GM12873 (cell line): ENCODE measurements at regions not wholly inside any gene's neighbourhood (a gene's known extent, or its start where the extent isn't known, plus 50 kb on each side); places are given as distances from the start of the nearest gene placed in this dataset.

Source experiments
- TF ChIP-seq, protein P1 (sequence below): IDR thresholded peaks from 2 replicates; pipeline ENCODE4 v1.5.1; 2012; ENCODE audit warnings: low read depth, mild to moderate bottlenecking, moderate library complexity, low read length, control low read depth; ENCODE audit not compliant: insufficient read depth; ENCODE audit errors: missing control alignments

DNA sequence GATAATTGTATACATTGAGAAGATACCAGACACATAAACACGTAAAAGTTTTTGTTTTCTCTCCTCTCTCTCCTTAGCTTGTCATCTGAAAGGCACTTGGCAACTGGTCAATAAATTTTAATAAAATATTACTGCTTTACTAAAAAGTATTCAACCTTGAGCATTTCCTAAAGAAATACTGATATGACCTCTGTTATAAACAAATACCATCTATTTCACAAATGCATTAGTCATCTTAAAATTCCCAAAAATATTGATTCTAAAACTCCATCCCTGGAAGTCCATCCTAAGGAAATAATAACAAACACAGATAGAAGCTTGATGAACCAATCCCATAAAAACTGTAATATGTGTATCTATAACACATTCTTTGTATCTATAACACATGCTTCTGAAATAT is 483.2 kb downstream of the TLR4 start:
- TF ChIP-seq, protein P1, sequence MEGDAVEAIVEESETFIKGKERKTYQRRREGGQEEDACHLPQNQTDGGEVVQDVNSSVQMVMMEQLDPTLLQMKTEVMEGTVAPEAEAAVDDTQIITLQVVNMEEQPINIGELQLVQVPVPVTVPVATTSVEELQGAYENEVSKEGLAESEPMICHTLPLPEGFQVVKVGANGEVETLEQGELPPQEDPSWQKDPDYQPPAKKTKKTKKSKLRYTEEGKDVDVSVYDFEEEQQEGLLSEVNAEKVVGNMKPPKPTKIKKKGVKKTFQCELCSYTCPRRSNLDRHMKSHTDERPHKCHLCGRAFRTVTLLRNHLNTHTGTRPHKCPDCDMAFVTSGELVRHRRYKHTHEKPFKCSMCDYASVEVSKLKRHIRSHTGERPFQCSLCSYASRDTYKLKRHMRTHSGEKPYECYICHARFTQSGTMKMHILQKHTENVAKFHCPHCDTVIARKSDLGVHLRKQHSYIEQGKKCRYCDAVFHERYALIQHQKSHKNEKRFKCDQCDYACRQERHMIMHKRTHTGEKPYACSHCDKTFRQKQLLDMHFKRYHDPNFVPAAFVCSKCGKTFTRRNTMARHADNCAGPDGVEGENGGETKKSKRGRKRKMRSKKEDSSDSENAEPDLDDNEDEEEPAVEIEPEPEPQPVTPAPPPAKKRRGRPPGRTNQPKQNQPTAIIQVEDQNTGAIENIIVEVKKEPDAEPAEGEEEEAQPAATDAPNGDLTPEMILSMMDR: no peak

DNA sequence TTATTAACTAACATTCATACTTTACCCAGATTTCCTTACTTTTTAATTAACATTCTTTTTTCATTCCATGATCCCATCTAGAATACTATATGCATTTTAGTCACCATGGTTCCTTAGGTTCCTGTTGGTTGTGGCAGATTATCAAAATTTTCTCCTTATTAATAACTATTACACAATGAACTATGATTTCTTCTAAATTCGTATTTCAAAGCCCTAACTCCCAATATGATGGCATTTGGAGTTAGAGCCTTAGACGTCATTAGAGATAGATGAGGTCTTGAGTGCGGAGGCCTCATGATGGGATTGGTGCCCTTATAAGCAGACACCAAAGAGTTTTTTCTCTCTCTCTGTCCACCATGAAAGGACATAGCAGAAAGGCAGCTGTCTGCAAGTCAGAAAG is 485.4 kb downstream of the TLR4 start:
- TF ChIP-seq, protein P1: no peak

DNA sequence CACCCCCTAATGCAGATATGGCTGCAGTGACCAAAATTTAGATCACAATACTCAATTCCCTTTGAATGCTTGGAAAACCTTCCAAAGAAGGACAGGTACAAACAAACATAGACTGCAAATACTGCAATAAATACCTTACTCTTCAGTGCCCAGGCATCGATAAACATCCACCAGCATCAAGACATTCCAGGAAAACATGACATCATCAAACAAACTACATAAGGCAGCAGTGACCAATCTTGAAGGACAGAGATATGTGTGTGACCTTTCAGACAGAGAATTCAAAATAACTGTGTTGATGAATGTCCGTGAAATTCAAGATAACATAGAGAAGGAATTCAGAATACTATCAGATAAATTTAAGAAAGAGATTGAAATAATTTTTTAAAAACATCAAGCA is 488.6 kb downstream of the TLR4 start:
- TF ChIP-seq, protein P1: no peak

DNA sequence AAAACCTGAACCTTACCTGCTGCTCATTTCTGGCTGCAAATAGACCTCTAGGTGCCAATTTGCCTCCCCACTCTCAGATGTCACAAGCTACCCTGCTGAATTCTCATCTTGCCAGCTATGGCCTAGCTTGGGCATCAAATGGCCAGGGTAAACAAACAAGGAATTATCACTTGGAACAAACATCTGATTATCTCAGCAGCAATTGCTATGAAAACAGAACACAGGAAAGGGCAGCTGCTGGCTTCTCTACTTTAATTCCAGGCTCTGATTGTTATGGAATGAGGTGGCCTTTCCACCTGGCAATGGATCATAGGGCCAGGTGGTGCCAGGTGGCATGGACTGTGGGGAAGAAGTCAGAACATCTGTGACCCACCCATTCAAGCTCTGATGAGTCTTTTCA is 505.1 kb downstream of the TLR4 start:
- TF ChIP-seq, protein P1: no peak

DNA sequence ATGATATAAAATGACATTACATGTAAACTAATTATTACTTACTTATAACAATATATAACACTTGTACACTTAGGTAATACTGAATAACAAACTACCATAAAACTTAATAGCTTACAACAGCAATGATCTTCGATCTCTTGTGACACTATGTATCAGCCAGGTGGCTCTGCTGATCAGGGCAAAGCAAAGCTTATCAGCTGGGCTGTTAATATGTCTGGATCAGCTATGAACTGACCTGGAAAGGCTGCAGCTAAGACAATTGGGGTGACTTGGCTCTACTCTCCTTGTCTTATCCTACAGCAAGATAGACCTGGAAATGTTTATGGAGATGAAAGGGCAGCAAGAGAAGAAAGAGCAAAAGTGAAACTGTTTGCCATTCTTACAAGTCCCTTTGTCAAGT is 511.3 kb downstream of the TLR4 start:
- TF ChIP-seq, protein P1: no peak

DNA sequence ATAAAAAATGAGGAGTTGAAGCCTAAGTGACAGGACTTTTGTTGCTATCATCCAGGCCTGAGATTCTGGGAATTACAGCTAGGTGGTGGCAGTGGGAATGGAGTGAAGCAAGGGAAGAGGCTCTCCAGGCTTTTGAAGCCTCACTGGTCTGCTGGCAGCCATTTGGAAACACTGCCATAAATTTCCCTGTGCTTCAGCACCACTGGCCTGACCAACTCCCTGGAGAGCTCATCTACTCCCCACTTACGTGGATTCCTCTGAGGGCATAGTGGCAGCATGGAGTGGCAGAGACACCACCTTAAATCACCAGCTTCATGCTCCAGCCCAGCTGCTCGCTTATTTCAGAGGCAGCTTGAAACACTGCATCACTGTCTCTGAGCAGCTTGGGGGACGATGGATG is 518.2 kb downstream of the TLR4 start:
- TF ChIP-seq, protein P1: no peak

DNA sequence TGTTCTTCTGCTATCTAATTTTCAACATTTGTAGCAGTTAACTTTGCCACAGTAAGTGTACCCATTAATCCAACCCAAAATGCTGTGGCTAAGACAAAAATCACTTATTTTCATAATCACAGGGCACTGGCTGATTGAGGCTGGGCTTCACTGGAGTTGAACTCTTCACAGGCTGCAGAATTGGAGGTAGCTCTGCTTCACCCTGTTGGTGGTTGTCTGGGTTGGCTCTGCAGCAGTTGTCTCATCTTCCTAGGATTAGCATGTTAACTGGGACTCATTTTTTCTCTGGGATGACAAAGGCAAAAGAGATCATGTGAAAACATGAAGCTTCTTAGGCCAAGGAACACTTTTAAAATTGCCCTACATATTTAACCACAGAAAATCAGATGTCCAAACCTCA is 518.9 kb downstream of the TLR4 start:
- TF ChIP-seq, protein P1: no peak

DNA sequence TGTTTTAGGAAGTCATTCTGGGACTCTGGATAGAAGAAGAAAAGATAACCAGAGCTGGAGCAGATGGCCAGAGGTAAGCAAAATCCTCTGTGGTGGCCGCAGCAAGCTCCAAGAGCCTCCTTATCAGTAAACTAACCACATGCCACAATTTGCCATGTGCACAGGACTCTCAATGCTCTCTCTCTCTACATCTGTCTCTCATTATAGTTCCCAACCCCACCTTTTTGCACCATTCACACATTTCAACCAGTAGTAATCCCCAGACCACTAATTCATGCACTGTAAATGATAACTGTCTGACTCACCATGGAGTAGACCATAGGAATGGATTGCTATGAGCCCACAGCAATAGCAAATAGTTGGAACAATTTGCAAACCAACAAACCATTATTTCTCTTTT is 526.1 kb downstream of the TLR4 start:
- TF ChIP-seq, protein P1: no peak
